GM13976 (cell line): ENCODE measurements at regions not wholly inside any gene's neighbourhood (a gene's known extent, or its start where the extent isn't known, plus 50 kb on each side); places are given as distances from the start of the nearest gene placed in this dataset.

Source experiments
- DNase-seq: peaks from one replicate; pipeline ENCODE4 v3.0.0; 2012; ENCODE audit warnings: low spot score
- in situ Hi-C: fragments of 300-500 bp; cut with MboI; formaldehyde crosslinking; loops from one replicate; pipeline ENCODE4 v1.12.0; 2022; ENCODE audit warnings: low sequenced_read_pairs, mixed read lengths, inconsistent platforms; ENCODE audit not compliant: unreplicated experiment
- TF ChIP-seq, protein P1 (sequence below): IDR thresholded peaks from 2 replicates; pipeline ENCODE4 v1.5.1; 2012; ENCODE audit warnings: borderline replicate concordance, mild to moderate bottlenecking; ENCODE audit not compliant: insufficient read depth; ENCODE audit errors: extremely low read depth, missing control alignments, control extremely low read depth

DNA sequence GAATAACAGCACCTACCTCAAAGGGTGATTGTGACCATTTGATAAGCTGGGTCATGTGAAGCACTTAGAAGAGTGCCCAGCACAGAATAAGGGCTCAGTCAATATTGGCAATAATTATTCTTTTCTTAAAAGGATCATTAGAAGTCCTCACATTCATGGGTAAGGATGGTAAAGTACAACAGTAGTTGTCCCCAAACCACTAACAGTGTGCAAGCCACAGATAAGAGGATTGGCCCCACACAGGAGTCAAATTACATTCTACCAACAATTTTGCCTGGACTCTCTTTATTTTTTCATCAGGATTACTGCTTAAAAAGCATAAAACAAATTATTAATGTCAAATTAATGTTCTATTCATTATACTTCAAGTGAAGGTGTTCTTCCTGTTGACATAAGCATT, 271.5 kb upstream of the PDGFD start:
- TF ChIP-seq, protein P1, sequence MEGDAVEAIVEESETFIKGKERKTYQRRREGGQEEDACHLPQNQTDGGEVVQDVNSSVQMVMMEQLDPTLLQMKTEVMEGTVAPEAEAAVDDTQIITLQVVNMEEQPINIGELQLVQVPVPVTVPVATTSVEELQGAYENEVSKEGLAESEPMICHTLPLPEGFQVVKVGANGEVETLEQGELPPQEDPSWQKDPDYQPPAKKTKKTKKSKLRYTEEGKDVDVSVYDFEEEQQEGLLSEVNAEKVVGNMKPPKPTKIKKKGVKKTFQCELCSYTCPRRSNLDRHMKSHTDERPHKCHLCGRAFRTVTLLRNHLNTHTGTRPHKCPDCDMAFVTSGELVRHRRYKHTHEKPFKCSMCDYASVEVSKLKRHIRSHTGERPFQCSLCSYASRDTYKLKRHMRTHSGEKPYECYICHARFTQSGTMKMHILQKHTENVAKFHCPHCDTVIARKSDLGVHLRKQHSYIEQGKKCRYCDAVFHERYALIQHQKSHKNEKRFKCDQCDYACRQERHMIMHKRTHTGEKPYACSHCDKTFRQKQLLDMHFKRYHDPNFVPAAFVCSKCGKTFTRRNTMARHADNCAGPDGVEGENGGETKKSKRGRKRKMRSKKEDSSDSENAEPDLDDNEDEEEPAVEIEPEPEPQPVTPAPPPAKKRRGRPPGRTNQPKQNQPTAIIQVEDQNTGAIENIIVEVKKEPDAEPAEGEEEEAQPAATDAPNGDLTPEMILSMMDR = no peak
- in situ Hi-C loops = no loop called here
- DNase-seq = no peak

GRCh38 chr11:104433751-104434150, 269.8 kb upstream of the PDGFD start:
- in situ Hi-C loops = no loop called here
- DNase-seq = no peak
- TF ChIP-seq, protein P1 = no peak

DNA sequence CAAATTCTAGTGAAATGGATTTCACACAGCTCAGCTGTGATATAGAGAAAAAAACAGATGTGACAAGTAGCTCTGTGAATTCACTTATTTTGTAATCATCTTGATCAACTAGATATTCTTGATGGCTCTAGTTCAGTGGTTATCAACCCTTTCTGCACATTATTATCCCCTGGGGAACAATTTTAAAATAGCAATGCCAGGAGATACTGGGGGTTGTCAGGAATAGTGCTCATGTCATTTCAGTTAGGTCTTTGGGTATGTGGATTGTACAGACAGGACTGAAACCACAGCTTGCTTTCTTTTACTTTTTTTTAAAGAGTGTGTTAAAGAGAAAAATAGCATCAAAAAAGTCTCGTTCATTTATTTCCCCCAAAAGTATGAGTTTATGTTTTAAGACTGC, 269.0 kb upstream of the PDGFD start:
- DNase-seq = no peak
- TF ChIP-seq, protein P1 = no peak
- in situ Hi-C loops = no loop called here

- in situ Hi-C loops = no loop called here
- DNase-seq = no peak
- TF ChIP-seq, protein P1 = no peak
Observed at GRCh38 chr11:104432526-104432925, 268.6 kb upstream of the PDGFD start.

DNA sequence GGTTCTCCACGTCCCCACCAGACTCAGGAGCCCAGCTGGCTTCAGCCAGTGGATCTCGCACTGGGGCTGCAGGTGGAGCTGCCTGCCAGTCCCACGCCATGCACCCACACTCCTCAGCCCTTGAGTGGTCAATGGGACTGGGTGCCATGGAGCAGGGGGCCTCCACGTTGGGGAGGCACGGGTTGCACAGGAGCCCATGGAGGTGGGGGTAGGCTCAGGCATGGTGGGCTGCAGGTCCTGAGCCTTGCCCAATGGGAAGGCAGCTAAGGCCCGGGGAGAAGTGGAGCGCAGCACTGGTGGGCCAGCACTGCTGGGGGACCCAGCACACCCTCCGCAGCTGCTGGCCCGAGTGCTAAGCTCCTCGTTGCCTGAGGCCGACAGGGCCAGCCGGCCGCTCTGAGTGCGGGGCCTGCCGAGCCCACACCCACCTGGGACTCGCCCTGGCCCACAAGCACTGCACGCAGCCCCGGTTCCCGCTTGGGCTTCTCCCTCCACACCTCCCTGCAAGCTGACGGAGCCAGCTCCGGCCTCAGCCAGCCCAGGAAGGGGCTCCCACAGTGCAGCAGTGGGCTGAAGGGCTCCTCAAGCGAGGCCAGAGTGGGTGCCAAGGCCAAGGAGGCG, 258.5 kb upstream of the PDGFD start:
- in situ Hi-C loops = no loop called here
- TF ChIP-seq, protein P1 = no peak
- DNase-seq = no peak

DNA sequence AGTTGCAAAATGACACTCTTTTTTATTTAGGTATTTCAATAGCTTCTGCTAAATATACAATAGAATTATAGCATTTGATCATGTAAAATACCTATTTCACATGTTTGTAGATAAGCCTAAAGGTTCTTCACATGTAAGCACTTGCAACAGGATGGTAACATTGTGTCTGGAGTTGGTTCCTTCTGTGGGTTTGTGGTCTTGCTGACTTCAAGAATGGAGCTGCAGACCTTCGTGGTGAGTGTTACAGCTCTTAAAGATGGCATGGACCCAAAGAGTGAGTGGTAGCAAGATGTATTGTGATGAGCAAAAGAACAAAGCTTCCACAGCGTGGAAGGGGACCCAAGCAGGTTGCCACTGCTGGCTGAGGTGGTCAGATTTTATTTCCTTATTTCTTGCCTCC, 246.4 kb upstream of the PDGFD start:
- in situ Hi-C loops = no loop called here
- TF ChIP-seq, protein P1 = no peak
- DNase-seq = no peak

DNA sequence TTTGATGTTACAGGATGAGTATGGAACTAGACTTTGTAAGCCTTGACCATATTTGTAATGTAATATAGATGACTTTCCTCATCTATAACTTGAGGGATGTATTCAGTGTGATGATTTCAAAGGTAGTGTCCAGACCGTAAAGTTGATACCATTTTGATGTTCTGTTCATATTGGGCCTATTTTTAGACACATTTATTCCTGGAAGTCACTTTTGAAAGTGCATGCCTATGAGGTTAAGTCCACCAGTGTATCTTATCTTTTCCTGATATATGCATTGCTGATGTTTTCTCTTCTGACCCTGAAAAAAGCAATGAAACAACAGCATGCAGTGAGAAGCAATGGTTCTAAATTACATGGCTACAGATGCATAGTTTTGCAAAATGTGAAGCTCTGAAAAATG, 244.7 kb upstream of the PDGFD start:
- DNase-seq = no peak
- TF ChIP-seq, protein P1 = no peak
- in situ Hi-C loops = no loop called here
